GM18505 (cell line): ENCODE measurements at regions not wholly inside any gene's neighbourhood (a gene's known extent, or its start where the extent isn't known, plus 50 kb on each side); places are given as distances from the start of the nearest gene placed in this dataset.

Source experiments
- ATAC-seq: cut with Tn5 transposase; IDR thresholded peaks from one replicate; pipeline ENCODE4 v1.9.1; 2021; ENCODE audit not compliant: unreplicated experiment
- POLR2A ChIP-seq: IDR thresholded peaks from 4 replicates; pipeline ENCODE4 v1.6.1; 2011; ENCODE audit warnings: borderline replicate concordance; ENCODE audit not compliant: insufficient read depth, insufficient read length; ENCODE audit errors: extremely low read depth

GRCh38 chr3:153714588-153715290, 406.5 kb upstream of the ARHGEF26 start:
- TF ChIP-seq POLR2A, result no peak
- no peak for ATAC-seq

DNA sequence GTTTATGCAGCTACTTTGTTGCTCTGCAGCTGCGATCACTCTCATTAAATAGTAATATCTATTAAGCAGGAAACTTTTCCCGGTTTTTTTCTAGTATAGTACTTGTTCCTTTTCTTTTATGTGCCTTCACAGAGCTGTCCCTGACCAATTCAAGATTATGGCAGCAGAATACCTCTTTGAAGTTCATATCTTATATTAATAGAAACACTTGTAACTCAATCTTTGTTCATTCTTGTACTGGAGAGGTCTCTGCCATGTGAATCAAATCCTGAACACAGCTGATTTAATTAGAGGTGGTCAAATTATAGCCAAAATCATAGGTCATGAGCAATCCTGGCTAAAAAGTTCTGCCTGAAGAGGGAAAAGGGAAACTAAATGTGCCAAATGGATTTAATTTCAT, 399.0 kb upstream of the ARHGEF26 start:
- no peak for TF ChIP-seq POLR2A
- ATAC-seq, result no peak

DNA sequence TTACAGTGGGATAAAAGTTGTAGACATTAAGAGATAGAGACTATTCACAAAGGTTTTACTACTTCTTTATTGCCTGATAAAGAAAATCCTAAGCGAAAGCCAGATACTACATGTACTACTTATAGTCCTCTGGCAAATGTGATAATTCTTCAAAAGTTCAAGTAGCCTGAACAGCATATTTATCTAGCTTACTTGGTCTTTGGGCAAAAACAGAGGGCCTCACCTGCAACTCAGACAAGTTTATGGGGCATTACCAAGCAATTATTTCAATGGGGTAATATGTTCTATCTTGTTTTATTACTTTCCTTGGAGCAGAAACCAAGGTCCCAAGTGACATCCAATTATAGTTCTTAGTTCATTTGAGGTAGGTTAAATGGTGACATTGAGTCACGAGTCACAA, 390.1 kb upstream of the ARHGEF26 start:
- ATAC-seq, result no peak
- TF ChIP-seq POLR2A, result no peak

DNA sequence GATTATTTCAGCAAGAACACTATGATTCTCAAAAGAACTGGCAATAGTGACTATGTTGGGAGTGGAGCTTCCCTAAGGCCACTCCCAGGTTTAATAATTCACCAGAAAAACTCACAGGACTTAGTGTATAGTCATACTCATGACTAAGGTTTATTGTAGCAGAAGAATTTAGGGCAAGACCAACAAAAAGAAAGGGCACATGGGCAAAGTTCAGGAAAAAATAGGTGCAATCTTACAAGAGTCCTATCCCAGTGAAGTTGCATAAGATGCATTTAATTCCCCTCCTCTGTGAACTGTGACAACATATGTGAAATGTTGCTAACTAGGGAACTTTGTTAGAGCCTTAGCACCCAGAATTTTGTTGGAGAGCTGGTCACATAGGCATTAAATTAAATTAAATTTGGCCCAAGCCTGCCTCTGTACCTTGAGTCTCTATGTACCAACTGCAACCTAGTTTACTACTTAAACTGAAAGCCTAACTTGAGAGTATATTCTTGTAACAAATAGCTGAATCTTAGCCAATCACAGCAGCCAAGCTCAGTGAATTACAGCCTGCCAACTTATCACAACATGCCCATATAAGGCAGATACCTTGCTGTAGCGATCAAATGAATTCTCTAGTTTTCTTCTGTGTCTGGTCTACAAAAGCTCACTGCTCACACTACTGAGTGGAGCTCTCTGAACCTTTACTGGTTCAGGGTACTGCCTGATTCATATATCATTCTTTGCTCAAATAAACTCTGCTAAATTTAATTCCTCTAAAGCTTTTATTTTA, 386.2 kb upstream of the ARHGEF26 start:
- no peak for ATAC-seq

GRCh38 chr3:153740109-153740508, 381.1 kb upstream of the ARHGEF26 start:
- no peak for TF ChIP-seq POLR2A
- no peak for ATAC-seq

More for the DNA sequence above, 386.2 kb upstream of the ARHGEF26 start:
- no peak for TF ChIP-seq POLR2A

GRCh38 chr3:153744889-153745288, 376.3 kb upstream of the ARHGEF26 start:
- no peak for ATAC-seq
- TF ChIP-seq POLR2A, result no peak

GRCh38 chr3:153746211-153746610, 375.0 kb upstream of the ARHGEF26 start:
- ATAC-seq, result no peak

DNA sequence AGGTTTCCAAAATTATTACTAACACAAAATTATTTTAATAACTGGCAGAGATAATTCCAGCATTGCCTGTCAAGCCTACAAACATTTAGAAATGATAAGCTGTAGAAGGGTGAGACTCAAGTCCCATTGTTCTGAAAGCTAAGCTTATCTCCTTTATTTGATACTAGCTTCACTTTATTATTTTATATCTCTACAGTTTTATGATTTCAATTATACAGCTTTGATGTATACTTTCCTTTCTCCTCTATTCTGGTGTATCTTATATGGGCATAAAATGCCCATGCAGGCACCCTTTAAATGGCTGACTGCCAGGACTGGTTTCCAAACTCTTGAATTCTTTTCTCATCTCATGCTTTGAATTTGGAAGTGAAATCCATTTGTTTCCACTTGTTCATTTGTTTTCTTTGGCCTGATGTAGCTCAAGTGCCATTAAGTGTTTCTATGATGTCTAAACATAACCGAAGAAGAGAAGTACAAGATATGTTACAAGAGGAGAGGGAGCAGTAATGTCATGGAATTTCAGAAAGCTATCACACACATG, 372.1 kb upstream of the ARHGEF26 start:
- no peak for TF ChIP-seq POLR2A
- ATAC-seq, result no peak

More at GRCh38 chr3:153746211-153746610, 375.0 kb upstream of the ARHGEF26 start:
- no peak for TF ChIP-seq POLR2A

DNA sequence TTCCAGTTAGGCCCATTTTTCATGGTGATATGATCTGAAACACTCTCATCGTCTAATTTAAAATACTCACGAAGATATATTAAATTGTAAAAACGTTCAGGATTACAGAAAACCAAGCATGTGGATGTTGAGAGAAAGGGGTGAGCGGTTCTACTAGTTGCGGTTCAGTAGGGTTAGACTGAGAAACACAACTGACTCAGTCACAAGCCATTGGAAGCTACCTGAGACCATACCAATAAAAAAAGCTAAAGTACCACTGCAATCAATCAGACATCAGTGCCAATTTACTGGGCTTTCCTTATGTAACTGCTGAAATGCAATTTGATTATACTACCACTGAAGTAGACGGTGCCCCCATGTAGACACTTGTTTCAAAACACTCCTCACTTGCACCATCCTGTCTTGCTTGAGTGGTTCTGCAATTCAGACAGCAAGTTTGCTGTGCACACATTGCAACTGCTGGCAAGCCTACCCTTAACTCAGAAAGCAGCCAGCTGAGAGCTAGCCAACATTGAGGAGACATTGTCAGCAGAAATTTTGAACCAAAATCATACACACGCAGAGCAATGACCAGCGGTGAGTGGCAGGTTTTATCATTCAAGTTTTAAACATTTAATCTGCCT, 368.7 kb upstream of the ARHGEF26 start:
- no peak for TF ChIP-seq POLR2A
- no peak for ATAC-seq

GRCh38 chr3:153753035-153753434, 368.2 kb upstream of the ARHGEF26 start:
- no peak for TF ChIP-seq POLR2A
- no peak for ATAC-seq

DNA sequence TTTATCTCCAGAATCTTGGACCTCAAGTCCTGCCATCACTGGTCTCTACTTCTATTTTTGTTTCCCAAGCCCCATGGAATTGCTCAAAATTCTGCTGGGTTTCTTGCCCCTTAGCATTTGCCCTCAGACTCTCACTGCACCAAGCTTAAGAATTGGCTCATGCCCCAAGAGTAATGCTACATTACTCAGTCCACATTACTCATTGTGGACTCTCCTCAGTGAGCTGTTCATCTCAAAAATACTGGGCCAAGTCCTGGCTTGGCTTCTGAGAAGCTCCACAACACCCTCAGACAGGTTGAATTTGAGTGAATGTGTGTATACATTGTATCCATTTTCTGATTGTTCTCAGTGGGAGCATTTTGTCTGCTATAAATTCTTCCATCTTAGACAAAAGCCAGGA, 364.4 kb upstream of the ARHGEF26 start:
- TF ChIP-seq POLR2A, result no peak
- no peak for ATAC-seq

GRCh38 chr3:153757839-153758238, 363.4 kb upstream of the ARHGEF26 start:
- no peak for ATAC-seq
- TF ChIP-seq POLR2A, result no peak

- TF ChIP-seq POLR2A, result no peak
- ATAC-seq, result no peak
These were observed 360.2 kb upstream of the ARHGEF26 start for GRCh38 chr3:153760948-153761347.

DNA sequence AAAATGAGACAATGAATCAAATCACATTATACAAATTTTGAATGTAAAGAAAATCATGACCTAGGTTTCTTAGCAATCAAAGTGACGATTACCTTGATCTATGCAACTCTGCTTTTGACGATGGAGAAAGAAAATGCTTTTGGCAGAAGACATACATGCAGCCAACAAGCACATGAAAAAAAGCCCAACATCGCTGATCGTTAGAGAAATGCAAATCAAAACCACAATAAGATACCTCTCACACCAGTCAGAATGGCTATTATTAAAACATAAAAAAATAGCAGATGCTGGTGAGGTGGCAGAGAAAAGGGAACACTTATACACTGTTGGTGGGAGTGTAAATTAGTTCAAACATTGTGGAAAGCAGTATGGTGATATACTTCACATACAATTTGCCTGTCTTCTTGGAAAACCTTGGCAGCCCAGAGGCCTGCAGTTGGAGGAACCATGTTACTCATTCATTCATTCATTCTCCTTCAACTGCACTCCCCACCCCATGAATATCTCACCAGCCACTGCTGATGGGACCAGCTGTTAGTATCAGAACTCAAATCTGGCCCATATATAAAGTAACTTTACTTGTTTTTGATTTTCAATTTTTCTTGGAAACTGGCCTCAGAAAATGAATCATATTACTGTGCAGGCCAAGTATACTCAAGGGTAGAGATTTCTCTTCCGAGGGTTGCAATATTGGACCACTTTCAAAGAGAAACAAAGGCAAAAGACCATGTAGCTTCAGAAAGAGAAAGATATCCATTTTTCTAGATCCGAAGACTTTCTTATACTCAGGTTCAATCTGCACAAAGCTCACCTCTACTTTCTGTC, 358.6 kb upstream of the ARHGEF26 start:
- no peak for ATAC-seq
- no peak for TF ChIP-seq POLR2A
